ENCODE measurements at regions not wholly inside any gene's neighbourhood (a gene's known extent, or its start where the extent isn't known, plus 50 kb on each side); places are given as distances from the start of the nearest gene placed in this dataset.

DNA sequence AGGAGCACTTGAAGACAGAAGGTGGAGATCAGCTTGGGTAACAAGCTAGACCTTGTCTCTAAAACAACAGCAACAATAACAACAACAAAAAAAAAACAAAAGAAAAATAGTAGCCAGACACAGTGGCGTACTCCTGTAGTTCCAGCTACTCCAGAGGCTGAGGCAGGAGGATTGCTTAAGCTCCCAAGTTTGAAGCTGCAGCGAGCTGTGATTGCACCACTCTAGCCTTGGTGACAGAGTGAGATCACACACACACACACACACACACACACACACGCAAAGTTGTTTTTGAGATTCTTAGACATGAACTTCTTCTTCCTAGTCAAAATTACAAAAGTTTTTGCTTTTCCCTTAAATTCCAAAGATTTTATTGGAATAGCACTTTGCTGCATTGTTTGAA is 93.0 kb upstream of the IGSF10 start:
- TF ChIP-seq ZSCAN4 (tag by site-specific recombination; IDR thresholded peaks at IDR 0.05) (peak; percentile 41; the same call in 1 of the 2 replicates), ZNF394 (tag by site-specific recombination; IDR thresholded peaks at IDR 0.05; ENCODE audit: borderline replicate concordance) (peak; percentile 63; the same call in 1 of the 2 replicates), OSR2 (tag by site-specific recombination; IDR thresholded peaks at IDR 0.05) (peak; percentile 57; the same call in 1 of the 2 replicates), ZNF366 (tag by site-specific recombination; conservative IDR thresholded peaks at IDR 0.05) (no peak)
- POLR2A ChIA-PET, result no interaction called here
- no peaks in the 10 kb centered on the region for H3K36me3 ChIP-seq (ENCODE audit: control insufficient read depth in 2 of 2, insufficient read depth in 1 of 2, low read length in 2 of 2)
- no peak overlapping the region for H3K27ac ChIP-seq (ENCODE audit: extremely low read depth, low read depth, low read length)
- H3K4me3 ChIP-seq (ENCODE audit: low read depth, low read length), result no peak overlapping the region
- CTCF ChIA-PET, result no interaction called here
- no peaks in the 10 kb centered on the region for H3K4me1 ChIP-seq (ENCODE audit: control insufficient read depth, insufficient read depth, low read length)
- H3K9me3 ChIP-seq (ENCODE audit: control insufficient read depth, insufficient read depth, low read depth, low read length), result no peaks in the 10 kb centered on the region

DNA sequence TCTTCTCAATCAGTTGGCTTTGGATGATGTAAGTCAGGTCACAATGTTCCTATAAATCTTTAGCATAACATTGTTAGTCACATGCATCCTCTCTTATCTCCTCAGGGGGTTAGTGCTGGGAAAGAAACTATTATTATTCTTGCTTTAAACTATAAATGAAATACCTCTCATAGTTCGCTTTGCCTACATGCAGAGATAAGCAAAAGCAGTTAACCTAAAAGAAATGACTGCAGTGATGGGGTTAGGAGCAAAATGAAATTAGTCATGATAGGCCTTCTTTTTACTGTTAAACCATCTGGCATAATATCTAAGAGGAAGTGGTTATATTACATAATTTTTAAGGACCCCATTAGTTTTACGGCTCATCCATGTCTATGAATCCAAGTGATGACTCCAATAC is 91.7 kb upstream of the IGSF10 start:
- no peaks in the 10 kb centered on the region for H3K36me3 ChIP-seq (ENCODE audit: control insufficient read depth in 2 of 2, insufficient read depth in 1 of 2, low read length in 2 of 2)
- no peaks in the 10 kb centered on the region for H3K4me1 ChIP-seq (ENCODE audit: control insufficient read depth, insufficient read depth, low read length)
- ChIA-PET CTCF (no interaction called here), POLR2A (no interaction called here)
- no peak overlapping the region for H3K27ac ChIP-seq (ENCODE audit: extremely low read depth, low read depth, low read length)
- TF ChIP-seq PRDM6 (tag by site-specific recombination; IDR thresholded peaks at IDR 0.05), result peak; percentile 69
- TF ChIP-seq TCF7L2 (IDR thresholded peaks at IDR 0.05; ENCODE audit: borderline replicate concordance, low read depth, low read length), result peak; percentile 80
- no peak for TF ChIP-seq ZNF157 (tag by site-specific recombination; IDR thresholded peaks at IDR 0.05)
- no peaks in the 10 kb centered on the region for H3K9me3 ChIP-seq (ENCODE audit: control insufficient read depth, insufficient read depth, low read depth, low read length)
- H3K4me3 ChIP-seq (ENCODE audit: low read depth, low read length), result no peak overlapping the region

DNA sequence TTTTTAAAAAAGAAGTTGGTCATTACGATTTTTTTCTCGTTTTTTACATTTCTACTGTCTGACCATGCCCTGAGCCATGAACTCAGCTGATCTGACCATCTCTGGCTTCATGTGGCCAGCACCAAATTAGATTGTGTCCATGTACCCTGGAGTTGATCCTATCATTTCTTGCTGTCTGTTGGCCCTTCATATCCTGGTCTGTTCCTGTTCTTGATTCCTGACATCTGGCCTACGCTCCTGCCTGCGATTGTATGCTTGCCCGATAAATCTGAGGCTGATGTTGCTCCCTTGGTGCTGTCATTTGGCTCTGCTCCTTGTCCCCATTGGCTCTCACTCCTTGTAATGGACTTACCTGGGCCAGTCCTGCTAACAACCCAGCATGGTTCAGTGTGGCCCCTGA is 89.8 kb upstream of the IGSF10 start:
- Histone ChIP-seq H3K4me1 (ENCODE audit: control insufficient read depth, insufficient read depth, low read length) (no peaks in the 10 kb centered on the region), H3K9me3 (ENCODE audit: control insufficient read depth, insufficient read depth, low read depth, low read length) (no peaks in the 10 kb centered on the region), H3K27ac (ENCODE audit: extremely low read depth, low read depth, low read length) (no peak overlapping the region), H3K36me3 (ENCODE audit: control insufficient read depth in 2 of 2, insufficient read depth in 1 of 2, low read length in 2 of 2) (no peaks in the 10 kb centered on the region), H3K4me3 (ENCODE audit: low read depth, low read length) (no peak overlapping the region)
- ChIA-PET POLR2A (no interaction called here), CTCF (no interaction called here)
- no peak for TF ChIP-seq GLIS2 (tag by site-specific recombination; IDR thresholded peaks at IDR 0.05)
- TF ChIP-seq ZNF664 (tag by site-specific recombination; IDR thresholded peaks at IDR 0.05), result no peak

DNA sequence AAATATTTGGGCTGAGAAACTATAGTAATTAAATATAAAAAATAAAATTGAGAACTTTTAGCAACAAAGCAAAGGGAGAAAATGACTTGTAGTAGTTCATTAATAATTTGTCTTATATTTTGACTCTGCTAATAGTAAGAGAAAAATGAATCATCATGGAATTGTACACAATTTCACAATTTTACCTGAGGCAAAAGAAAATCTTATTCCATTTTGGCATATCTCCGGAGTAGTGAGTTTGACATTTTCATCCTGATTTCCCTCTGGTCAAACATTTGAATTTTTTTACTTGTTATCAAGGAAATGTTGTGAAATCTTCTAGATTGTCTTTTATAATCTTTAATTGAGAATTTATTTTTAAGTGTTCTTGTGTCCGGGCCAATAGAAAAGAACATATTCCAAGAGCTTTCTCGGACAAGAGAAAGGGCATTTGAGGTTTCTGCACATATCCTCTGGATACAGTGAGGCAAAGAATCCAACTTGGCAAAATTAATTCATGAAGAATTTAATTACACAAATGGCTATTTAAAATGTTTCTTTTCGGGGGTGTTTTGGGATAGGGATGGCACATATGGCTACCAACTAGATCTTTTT is 89.3 kb upstream of the IGSF10 start:
- ChIA-PET POLR2A (no interaction called here), CTCF (no interaction called here)
- H3K27ac ChIP-seq (ENCODE audit: extremely low read depth, low read depth, low read length), result no peak overlapping the region
- TF ChIP-seq KLF1 (tag by site-specific recombination; IDR thresholded peaks at IDR 0.05), result no peak
- no peak for TF ChIP-seq ZNF600 (tag by site-specific recombination; IDR thresholded peaks at IDR 0.05)
- TF ChIP-seq, protein P1, sequence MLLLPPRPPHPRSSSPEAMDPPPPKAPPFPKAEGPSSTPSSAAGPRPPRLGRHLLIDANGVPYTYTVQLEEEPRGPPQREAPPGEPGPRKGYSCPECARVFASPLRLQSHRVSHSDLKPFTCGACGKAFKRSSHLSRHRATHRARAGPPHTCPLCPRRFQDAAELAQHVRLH (tag by site-specific recombination; IDR thresholded peaks at IDR 0.05), result no peak
- no peak for TF ChIP-seq ZNF211 (tag by site-specific recombination; IDR thresholded peaks at IDR 0.05; ENCODE audit: low read depth)
- no peak for TF ChIP-seq ZNF404 (tag by site-specific recombination; IDR thresholded peaks at IDR 0.05)
- TF ChIP-seq ZBTB44 (tag by site-specific recombination; IDR thresholded peaks at IDR 0.05), result no peak
- no peak for TF ChIP-seq MYNN (tag by site-specific recombination; IDR thresholded peaks at IDR 0.05; ENCODE audit: borderline replicate concordance)
- no peak for TF ChIP-seq ZBTB8A (tag by site-specific recombination; IDR thresholded peaks at IDR 0.05)
- TF ChIP-seq MZF1 (tag by site-specific recombination; IDR thresholded peaks at IDR 0.05; ENCODE audit: borderline replicate concordance), result no peak
- TF ChIP-seq, protein P2, sequence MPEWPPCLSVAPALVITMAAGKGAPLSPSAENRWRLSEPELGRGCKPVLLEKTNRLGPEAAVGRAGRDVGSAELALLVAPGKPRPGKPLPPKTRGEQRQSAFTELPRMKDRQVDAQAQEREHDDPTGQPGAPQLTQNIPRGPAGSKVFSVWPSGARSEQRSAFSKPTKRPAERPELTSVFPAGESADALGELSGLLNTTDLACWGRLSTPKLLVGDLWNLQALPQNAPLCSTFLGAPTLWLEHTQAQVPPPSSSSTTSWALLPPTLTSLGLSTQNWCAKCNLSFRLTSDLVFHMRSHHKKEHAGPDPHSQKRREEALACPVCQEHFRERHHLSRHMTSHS (tag by site-specific recombination; IDR thresholded peaks at IDR 0.05), result no peak
- no peak for TF ChIP-seq ZNF776 (tag by site-specific recombination; IDR thresholded peaks at IDR 0.05; ENCODE audit: borderline replicate concordance)

More for the DNA sequence above, 89.3 kb upstream of the IGSF10 start:
- Histone ChIP-seq H3K36me3 (ENCODE audit: control insufficient read depth in 2 of 2, insufficient read depth in 1 of 2, low read length in 2 of 2) (no peaks in the 10 kb centered on the region), H3K4me3 (ENCODE audit: low read depth, low read length) (no peak overlapping the region), H3K9me3 (ENCODE audit: control insufficient read depth, insufficient read depth, low read depth, low read length) (no peaks in the 10 kb centered on the region), H3K4me1 (ENCODE audit: control insufficient read depth, insufficient read depth, low read length) (no peaks in the 10 kb centered on the region)
